H1 (cell line): ENCODE measurements at regions not wholly inside any gene's neighbourhood (a gene's known extent, or its start where the extent isn't known, plus 50 kb on each side); places are given as distances from the start of the nearest gene placed in this dataset.

Experiments used
- CHD2 ChIP-seq: IDR thresholded peaks from 2 replicates; pipeline ENCODE4 v1.6.1; 2012; ENCODE audit warnings: low read length, improper control_type of control experiment
- CTCF ChIP-seq, 3 experiments: IDR thresholded peaks; 1 replicate in 2 of 3; 2 replicates in 1 of 3; pipeline versions ENCODE4 v1.5.1 to v1.6.1; 2011; ENCODE audit warnings: low read length in 3 of 3, mild to moderate bottlenecking in 3 of 3, inconsistent platforms in 2 of 3, low read depth in 1 of 3, moderate library complexity in 1 of 3; ENCODE audit not compliant: insufficient read depth in 1 of 3; ENCODE audit errors: control extremely low read depth in 1 of 3
- SUZ12 ChIP-seq: fragments of 200-600 bp; sonication (generic); IDR thresholded peaks from 2 replicates; pipeline ENCODE4 v1.6.1; 2012; ENCODE audit warnings: mild to moderate bottlenecking, inconsistent platforms, low read length, moderate library complexity, mixed read lengths

GRCh38 chr12:19800884-19801283, 361.6 kb downstream of the AEBP2 start (continued):
- TF ChIP-seq SUZ12 (no peak), CTCF (IDR thresholded peaks at IDR 0.05; ENCODE audit: control extremely low read depth in 1 of 3, insufficient read depth in 1 of 3, low read depth in 1 of 3, low read length in 3 of 3) (no peak), CHD2 (no peak)
